ENCODE measurements at regions not wholly inside any gene's neighbourhood (a gene's known extent, or its start where the extent isn't known, plus 50 kb on each side); places are given as distances from the start of the nearest gene placed in this dataset.

GRCh38 chr4:19958848-19959247, 292.9 kb upstream of the SLIT2 start:
- TF ChIP-seq CTCF (IDR thresholded peaks at IDR 0.05) = no peak
- TF ChIP-seq POLR2A (IDR thresholded peaks at IDR 0.05) = no peak

Measured in esophagus squamous epithelium (tissue), 4 donors.